Peyer's patch (tissue), 4 donors: ENCODE measurements at regions not wholly inside any gene's neighbourhood (a gene's known extent, or its start where the extent isn't known, plus 50 kb on each side); places are given as distances from the start of the nearest gene placed in this dataset.
"Not testable (repeated sequence)": the region's sequence is repeated elsewhere in the genome, so short reads cannot be mapped to it uniquely, and the experiment has no call there.

Experiments used
- DNase-seq, 3 donors: peaks; one replicate each; pipeline ENCODE4 v3.0.0-alpha.2; 2017 to 2019
- H3K27ac ChIP-seq, 4 donors: fragments of 200-600 bp; sonication (generic); one replicate each; pipeline ENCODE4 v1.5.1; 2016 to 2019
- H3K27me3 ChIP-seq, 2 donors: fragments of 200-600 bp; sonication (generic); one replicate each; pipeline ENCODE4 v1.5.1; 2019
- H3K36me3 ChIP-seq, 3 donors: fragments of 200-600 bp; sonication (generic); one replicate each; pipeline ENCODE4 v1.5.1; 2016 to 2019
- H3K4me1 ChIP-seq, 4 donors: fragments of 200-600 bp; sonication (generic); one replicate each; pipeline ENCODE4 v1.5.1; 2016 to 2019
- H3K4me3 ChIP-seq, 4 donors: fragments of 200-600 bp; sonication (generic); 1 replicate in 3 of 4; 2 replicates in 1 of 4; pipeline ENCODE4 v1.5.1; 2016 to 2019; ENCODE audit warnings: mild to moderate bottlenecking in 1 of 4
- H3K9me3 ChIP-seq, 4 donors: fragments of 200-600 bp; sonication (generic); one replicate each; pipeline ENCODE4 v1.5.1; 2016 to 2019; ENCODE audit warnings: mild to moderate bottlenecking in 1 of 4
- POLR2A ChIP-seq, 2 donors: fragments of 450-650 bp; IDR thresholded peaks; one replicate each; pipeline ENCODE4 v1.5.1; 2017; ENCODE audit warnings: antibody characterized with exemption in 2 of 2, mild to moderate bottlenecking in 2 of 2, moderate library complexity in 2 of 2
- TF ChIP-seq, protein P1 (sequence below), 6 experiments: fragments of 450-650 bp in 4 of 6; fragments of 200-600 bp in 2 of 6; sonication (generic) in 1 of 6; IDR thresholded peaks; one replicate each; pipeline ENCODE4 v1.5.1; 2017 to 2019; ENCODE audit warnings: antibody characterized with exemption in 6 of 6, mild to moderate bottlenecking in 3 of 6, moderate library complexity in 1 of 6

DNA sequence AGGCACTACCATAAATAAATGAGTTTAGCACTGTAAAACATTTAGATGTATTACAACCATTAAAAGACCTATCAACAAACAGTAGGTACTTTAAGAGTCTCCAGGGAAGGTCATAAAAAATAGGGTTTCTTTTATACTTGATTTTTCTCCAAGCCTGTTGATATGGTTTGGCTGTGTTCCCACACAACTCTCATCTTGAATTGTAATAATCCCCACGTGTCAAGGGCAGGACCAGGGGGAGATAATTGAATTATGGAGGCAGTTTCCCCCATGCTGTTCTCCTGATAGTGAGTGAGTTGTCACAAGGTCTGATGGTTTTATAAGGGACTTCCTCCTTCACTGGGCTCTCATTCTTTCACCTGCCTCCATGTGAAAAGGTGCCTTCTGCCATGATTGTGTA is 468.9 kb upstream of the UBE2E2 start:
- no peak overlapping the region for H3K4me3 ChIP-seq
- no peaks in the 10 kb centered on the region for H3K36me3 ChIP-seq
- no peaks in the 10 kb centered on the region for H3K4me1 ChIP-seq
- DNase-seq: no peak
- H3K9me3 ChIP-seq: no peaks in the 10 kb centered on the region
- no peak for TF ChIP-seq POLR2A (IDR thresholded peaks at IDR 0.05)
- TF ChIP-seq, protein P1, sequence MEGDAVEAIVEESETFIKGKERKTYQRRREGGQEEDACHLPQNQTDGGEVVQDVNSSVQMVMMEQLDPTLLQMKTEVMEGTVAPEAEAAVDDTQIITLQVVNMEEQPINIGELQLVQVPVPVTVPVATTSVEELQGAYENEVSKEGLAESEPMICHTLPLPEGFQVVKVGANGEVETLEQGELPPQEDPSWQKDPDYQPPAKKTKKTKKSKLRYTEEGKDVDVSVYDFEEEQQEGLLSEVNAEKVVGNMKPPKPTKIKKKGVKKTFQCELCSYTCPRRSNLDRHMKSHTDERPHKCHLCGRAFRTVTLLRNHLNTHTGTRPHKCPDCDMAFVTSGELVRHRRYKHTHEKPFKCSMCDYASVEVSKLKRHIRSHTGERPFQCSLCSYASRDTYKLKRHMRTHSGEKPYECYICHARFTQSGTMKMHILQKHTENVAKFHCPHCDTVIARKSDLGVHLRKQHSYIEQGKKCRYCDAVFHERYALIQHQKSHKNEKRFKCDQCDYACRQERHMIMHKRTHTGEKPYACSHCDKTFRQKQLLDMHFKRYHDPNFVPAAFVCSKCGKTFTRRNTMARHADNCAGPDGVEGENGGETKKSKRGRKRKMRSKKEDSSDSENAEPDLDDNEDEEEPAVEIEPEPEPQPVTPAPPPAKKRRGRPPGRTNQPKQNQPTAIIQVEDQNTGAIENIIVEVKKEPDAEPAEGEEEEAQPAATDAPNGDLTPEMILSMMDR (IDR thresholded peaks at IDR 0.05): no peak
- H3K27ac ChIP-seq: no peak overlapping the region
- H3K27me3 ChIP-seq: no peaks in the 10 kb centered on the region

DNA sequence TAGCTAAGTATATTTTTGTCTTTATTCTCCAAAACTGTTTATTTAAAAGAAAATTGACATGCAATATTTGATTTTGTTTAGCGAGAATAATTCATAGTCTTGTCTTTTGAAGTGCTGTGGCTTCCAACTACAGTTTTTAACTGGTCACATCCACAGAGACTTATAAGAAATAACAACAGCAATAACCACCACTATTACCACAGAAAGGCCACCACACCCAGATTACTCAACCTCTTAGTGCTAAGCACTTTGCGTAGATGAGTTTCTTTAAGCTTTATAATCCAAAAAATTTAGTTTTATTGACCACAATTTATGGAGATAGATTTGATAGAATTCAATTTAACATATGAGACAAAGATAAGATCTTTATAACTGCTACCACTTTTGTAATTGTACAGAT is 468.4 kb upstream of the UBE2E2 start:
- Histone ChIP-seq H3K4me1 (no peaks in the 10 kb centered on the region), H3K4me3 (no peak overlapping the region), H3K27ac (no peak overlapping the region), H3K36me3 (no peaks in the 10 kb centered on the region), H3K9me3 (no peaks in the 10 kb centered on the region), H3K27me3 (no peaks in the 10 kb centered on the region)
- no peak for TF ChIP-seq POLR2A (IDR thresholded peaks at IDR 0.05)
- TF ChIP-seq, protein P1 (IDR thresholded peaks at IDR 0.05): no peak
- DNase-seq: no peak

DNA sequence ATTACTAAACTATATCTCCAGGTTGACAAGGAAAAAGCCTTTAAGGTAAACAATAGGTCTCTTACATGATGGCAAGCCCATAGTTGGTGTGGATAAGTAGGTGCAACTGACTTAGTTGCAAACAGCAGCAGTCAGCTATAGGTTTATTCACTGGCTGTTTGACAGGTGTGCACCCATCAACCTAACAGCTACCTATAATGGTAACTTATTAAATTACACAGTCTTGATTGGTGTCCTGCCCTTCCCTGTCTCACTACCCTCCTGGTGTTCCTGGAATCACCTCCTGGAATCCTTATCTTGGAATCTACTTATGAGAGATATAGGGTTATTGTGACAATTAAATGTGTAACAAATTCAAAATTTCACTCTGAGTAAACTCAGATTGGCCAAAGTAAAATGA is 467.8 kb upstream of the UBE2E2 start:
- H3K4me3 ChIP-seq: no peak overlapping the region
- no peaks in the 10 kb centered on the region for H3K36me3 ChIP-seq
- H3K9me3 ChIP-seq: no peaks in the 10 kb centered on the region
- TF ChIP-seq POLR2A (IDR thresholded peaks at IDR 0.05): no peak
- TF ChIP-seq, protein P1 (IDR thresholded peaks at IDR 0.05): no peak
- no peak for DNase-seq
- no peak overlapping the region for H3K27ac ChIP-seq
- H3K4me1 ChIP-seq: no peaks in the 10 kb centered on the region
- H3K27me3 ChIP-seq: no peaks in the 10 kb centered on the region

DNA sequence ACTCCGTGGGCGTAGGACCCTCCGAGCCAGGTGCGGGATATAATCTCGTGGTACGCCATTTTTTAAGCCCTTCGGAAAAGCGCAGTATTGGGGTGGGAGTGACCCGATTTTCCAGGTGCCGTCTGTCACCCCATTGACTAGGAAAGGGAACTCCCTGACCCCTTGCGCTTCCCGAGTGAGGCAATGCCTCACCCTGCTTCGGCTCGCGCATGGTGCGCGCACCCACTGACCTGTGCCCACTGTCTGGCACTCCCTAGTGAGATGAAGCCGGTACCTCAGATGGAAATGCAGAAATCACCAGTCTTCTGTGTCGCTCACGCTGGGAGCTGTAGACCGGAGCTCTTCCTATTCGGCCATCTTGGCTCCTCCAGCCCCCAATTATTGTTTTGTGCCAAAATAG is 459.7 kb upstream of the UBE2E2 start:
- not testable (repeated sequence) for H3K9me3 ChIP-seq, H3K36me3 ChIP-seq, DNase-seq, H3K4me1 ChIP-seq, H3K4me3 ChIP-seq, H3K27ac ChIP-seq, H3K27me3 ChIP-seq

DNA sequence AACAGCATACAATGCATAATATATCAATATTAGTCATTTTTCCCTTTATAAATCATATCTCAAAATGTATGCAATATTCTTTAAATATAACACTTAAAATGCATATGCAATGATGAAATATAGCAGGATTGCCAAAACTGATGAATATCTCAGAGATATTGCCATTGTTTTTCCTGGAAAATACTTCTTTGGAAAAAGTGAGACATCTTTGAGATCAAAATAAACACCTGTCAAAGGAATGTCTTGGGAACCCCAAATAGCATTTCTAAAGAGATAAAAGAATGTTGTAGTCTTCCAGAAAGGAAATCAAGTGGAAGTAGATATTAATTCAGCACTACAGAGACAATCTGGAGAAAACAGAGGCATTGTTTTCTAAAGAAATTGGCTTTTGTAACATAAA is 457.8 kb upstream of the UBE2E2 start:
- Histone ChIP-seq H3K36me3 (no peaks in the 10 kb centered on the region), H3K4me1 (no peaks in the 10 kb centered on the region), H3K27ac (no peak overlapping the region), H3K4me3 (no peak overlapping the region), H3K9me3 (peaks cover 0 to 2% (median 0%) of the 10 kb centered on the region in 4 donors), H3K27me3 (no peaks in the 10 kb centered on the region)
- no peak for DNase-seq
- no peak for TF ChIP-seq POLR2A (IDR thresholded peaks at IDR 0.05)
- TF ChIP-seq, protein P1 (IDR thresholded peaks at IDR 0.05): no peak

DNA sequence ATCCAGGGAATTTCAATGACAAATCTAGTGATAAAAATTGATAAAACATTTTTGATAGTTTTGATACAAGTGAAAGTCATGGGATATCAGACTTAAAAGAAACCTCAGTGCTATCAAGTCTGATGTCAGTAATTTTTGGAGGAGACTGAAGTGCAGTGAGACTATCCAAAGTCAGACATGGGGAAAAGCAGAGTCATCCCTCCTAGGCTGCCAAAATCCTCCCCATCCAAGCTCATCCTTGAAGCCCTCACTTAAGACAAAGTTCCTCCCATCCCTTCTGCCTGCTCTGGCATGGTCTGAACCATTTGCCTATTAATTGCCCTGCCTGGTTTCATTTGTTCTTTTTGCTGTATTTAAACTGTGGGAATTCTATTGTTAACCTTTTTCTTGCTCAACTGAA is 456.9 kb upstream of the UBE2E2 start:
- DNase-seq: no peak
- Histone ChIP-seq H3K27me3 (no peaks in the 10 kb centered on the region), H3K4me1 (no peaks in the 10 kb centered on the region), H3K9me3 (peaks cover 0 to 2% (median 0%) of the 10 kb centered on the region in 4 donors), H3K36me3 (no peaks in the 10 kb centered on the region), H3K27ac (no peak overlapping the region), H3K4me3 (no peak overlapping the region)
- TF ChIP-seq POLR2A (IDR thresholded peaks at IDR 0.05): no peak
- TF ChIP-seq, protein P1 (IDR thresholded peaks at IDR 0.05): no peak
